ENCODE measurements at regions not wholly inside any gene's neighbourhood (a gene's known extent, or its start where the extent isn't known, plus 50 kb on each side); places are given as distances from the start of the nearest gene placed in this dataset.
"Not testable (repeated sequence)": the region's sequence is repeated elsewhere in the genome, so short reads cannot be mapped to it uniquely, and the experiment has no call there.

DNA sequence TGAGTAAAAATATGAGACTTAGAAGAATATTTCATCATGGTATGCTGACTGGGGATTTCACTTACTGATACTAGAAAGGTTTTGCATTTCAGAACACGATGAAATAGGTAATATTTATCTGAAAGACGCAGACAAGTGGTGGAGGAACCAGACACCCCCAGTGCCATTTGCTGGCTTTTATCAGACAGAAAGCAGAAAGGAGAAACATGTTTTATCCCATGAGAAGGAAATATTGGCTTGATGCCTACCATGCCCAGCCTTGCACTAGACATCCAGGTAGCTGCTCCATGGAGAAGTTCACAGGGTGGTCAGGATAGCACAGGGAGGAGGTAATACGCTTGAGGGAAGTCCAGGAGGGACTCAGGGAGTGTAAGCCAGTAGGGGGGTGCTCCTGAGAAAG lies 258.9 kb upstream of the PLGLB2 start:
- not testable (repeated sequence) for ATAC-seq, H3K4me3 Mint-ChIP-seq, DNase-seq, H3K9me3 Mint-ChIP-seq, H3K27me3 Mint-ChIP-seq
- Mint-ChIP-seq H3K27ac (peak overlapping the region in 1 of 2 donors; percentile 76), H3K4me1 (peaks cover 17% of the 10 kb centered on the region)

DNA sequence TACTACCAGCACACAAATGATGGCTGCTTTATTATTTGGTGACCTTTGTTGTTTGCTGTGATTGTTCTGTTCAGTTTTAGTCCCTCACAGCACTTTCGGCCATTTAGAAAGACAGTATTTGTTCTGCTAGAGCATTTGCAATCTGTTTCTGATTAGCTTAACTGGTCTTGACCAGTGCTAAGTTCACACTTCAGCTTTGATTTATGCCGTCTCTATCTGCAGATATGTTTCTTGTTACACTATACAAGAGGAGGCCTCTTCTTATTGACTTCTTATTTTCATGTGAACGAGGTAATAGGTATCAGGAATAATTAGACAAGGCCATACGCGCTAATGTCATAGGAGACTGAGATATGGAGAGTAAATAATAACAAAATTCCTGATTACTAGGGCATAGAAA lies 253.0 kb upstream of the PLGLB2 start:
- H3K27ac Mint-ChIP-seq, H3K4me1 Mint-ChIP-seq, DNase-seq, H3K9me3 Mint-ChIP-seq, H3K4me3 Mint-ChIP-seq, H3K27me3 Mint-ChIP-seq, ATAC-seq: not testable (repeated sequence)

DNA sequence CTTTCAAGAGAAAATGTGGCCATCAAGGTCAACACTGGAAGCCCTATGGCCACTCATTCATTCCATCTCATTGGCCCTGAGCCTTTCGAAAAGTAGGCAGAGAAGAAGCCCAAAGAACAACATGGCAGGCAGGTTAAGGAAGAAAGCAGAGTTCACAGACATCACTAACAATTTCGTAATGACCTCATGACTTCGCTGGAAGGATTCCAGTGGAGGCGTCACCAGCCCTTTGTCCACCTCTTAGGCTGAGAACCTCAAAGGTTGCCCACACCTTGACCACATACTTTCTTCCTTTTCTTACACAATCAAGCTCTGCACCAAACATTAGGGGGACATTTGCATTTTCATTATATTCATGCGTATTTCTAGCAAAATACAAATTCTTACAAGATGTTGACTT lies 252.4 kb upstream of the PLGLB2 start:
- not testable (repeated sequence) for ATAC-seq, DNase-seq, H3K27me3 Mint-ChIP-seq, H3K4me3 Mint-ChIP-seq, H3K27ac Mint-ChIP-seq, H3K9me3 Mint-ChIP-seq
- H3K4me1 Mint-ChIP-seq, result peaks cover 14% of the 10 kb centered on the region

DNA sequence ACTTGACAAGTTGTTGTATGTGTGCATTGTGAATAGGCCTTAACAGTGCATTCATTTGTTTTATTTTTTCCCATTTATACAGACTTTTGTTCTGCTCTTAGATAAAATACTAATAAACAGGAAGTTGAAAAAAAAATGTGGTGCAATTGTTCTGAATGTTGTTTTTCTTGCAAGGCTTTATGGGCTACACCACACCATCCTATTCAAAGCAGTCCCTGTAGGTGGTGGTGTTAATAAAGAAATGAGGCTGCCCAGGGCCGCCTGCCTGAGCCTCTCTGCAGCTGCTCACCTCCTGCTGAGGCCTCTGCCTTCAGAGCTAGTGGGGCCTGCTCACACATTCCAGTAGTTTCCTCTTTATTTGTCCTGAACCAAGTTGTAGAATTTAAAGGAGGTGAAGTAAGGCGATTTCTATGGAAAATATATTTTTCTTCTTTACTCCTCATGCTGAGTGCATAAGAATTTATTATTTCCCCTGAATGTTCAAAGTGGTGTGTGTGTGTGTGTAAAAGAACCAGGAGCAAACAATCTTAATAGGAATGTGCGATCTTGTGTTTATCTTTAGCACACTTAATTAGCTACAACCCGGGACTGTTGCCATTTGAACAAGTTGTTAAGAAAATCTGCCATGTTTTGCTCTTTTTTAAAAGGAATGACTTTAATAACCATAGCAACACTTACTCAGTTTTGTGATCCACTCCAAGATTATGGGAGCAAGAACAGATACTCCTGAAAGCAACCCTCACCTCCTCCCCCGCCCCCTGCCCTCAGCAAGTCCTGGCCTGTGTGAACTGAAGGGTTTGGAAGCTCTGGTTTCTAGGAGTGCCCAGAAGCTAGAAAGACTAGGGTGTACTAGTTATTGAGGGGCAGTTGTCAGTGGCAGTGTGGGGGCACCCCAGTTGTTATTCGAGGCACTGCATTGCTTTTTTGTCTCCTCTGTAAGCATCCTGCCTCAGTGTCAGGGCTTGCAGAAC lies 251.6 kb upstream of the PLGLB2 start:
- ATAC-seq (peak; percentile 92), DNase-seq (peak in 1 of 2 donors; percentile 42)
- not testable (repeated sequence) for H3K4me3 Mint-ChIP-seq, H3K27me3 Mint-ChIP-seq, H3K27ac Mint-ChIP-seq, H3K9me3 Mint-ChIP-seq
- H3K4me1 Mint-ChIP-seq, result peaks cover 16% of the 10 kb centered on the region

DNA sequence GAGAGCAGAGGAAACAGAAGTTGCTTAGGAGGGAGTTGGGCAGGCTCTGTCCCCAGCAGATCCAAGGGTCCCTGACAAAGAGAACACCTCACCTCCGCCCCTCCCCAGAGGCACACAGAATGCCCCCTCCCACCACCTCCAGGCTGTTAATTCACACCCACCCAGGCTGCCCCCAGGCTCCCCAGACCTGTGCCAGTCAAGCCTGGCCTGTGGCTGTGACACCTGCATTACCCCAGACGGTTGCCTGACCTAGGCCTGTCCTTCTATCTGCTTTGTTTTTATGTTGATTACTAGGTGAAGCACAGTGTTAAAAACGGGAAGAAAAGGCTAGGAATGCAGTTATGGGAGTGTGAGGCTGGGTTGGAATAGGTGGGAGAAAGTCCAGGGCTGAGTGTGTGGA lies 250.8 kb upstream of the PLGLB2 start:
- H3K4me1 Mint-ChIP-seq, result peaks cover 16% of the 10 kb centered on the region
- not testable (repeated sequence) for H3K27me3 Mint-ChIP-seq, H3K9me3 Mint-ChIP-seq, ATAC-seq, DNase-seq, H3K27ac Mint-ChIP-seq, H3K4me3 Mint-ChIP-seq

DNA sequence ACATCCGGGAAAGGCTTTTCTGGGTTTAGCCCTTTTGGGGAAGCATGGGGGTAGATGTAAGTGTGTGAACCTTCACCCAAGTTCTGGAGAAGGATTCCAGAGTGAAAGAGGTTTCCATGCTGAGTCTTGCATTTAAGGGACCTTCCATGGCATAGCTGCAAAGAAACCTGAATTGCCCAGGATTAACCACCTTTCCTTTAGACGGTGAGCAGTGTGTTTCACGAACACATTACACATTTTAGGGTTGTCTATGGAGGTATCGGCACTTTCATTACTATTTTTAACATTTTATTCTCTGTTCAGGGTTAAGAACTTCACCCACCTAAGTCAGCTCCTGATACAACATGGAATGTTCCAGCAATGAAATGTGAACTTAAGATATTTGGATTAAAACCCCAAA lies 250.2 kb upstream of the PLGLB2 start:
- peaks cover 16% of the 10 kb centered on the region for H3K4me1 Mint-ChIP-seq
- not testable (repeated sequence) for H3K27me3 Mint-ChIP-seq, H3K4me3 Mint-ChIP-seq, DNase-seq, H3K27ac Mint-ChIP-seq, H3K9me3 Mint-ChIP-seq, ATAC-seq

DNA sequence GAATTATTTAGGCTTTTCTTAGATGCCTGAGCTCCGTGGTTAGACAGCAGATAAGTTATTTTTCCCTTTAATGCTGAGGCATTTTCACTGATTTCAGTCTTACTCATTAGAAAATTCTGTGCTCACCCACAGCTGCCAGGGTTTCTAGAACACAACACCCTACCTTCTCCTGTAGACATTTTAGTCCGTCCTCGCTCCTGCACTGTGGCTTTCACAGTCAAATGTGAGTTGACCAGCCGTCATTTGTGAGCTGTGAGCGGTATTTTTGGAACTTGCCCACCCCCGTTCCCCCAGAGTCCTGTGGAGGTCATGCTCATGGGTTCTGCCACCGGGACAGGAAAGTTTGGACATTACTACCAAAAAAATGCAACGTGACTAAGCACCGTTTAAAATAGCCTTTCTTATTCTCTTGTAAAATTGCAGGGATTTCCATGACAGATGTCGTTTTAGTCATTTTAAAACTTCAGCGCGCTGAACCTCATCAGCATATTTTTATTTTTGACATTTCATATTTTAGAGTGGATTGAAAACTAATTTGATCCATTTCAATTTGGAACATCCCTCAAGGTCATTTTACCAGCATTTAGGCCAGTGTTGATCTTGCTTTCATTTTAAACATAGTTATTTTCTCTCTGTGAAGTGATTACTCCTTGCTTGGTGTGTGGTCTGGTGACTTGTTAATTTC lies 249.6 kb upstream of the PLGLB2 start:
- DNase-seq, H3K4me3 Mint-ChIP-seq, H3K27me3 Mint-ChIP-seq, H3K9me3 Mint-ChIP-seq: not testable (repeated sequence)
- peak; percentile 68 for ATAC-seq
- H3K4me1 Mint-ChIP-seq, result peaks cover 16% of the 10 kb centered on the region
- H3K27ac Mint-ChIP-seq, result peak overlapping the region in 1 of 2 donors; percentile 78

DNA sequence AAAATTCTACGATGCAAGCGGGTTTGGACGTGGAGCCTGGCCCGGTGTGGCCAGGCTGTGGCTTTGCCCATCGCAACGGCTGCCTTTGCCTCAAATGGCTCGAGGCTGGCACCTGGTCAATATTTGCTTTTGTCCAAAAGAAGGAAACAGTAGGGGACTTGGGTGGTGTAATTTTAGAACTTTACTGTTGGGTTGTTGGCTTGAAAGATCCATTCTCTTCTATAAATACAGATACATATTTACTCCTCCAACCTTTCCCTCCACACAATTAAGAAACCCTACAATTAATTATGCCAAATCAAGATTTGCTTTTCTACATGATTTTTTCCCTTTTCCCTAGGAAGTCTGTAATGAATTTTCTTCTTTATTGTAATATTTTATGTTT lies 249.0 kb upstream of the PLGLB2 start:
- H3K9me3 Mint-ChIP-seq, DNase-seq, H3K27ac Mint-ChIP-seq, H3K4me3 Mint-ChIP-seq, H3K27me3 Mint-ChIP-seq, ATAC-seq: not testable (repeated sequence)
- H3K4me1 Mint-ChIP-seq, result peaks cover 16% of the 10 kb centered on the region

DNA sequence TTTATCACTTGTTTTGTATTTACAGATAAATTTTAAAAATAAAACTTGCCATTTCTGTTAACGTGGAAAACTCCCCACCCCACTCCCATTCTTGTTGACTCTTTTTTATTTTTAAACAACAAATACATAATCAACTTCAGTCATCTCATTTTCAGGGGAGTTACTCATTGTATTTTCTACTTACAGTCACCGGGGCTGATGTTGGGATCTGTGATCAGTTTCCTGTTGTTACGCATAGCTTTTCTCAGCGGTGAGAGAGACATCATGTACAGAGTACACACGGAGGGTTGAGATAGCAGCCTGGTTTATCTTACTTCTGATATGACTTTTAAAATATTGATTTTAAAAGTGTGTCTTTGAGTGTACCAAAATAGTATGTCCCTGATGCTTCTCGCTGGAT lies 248.0 kb upstream of the PLGLB2 start:
- H3K9me3 Mint-ChIP-seq, DNase-seq, H3K27me3 Mint-ChIP-seq: not testable (repeated sequence)
- Mint-ChIP-seq H3K4me1 (peaks cover 14% of the 10 kb centered on the region), H3K4me3 (peak overlapping the region; percentile 62 to 68), H3K27ac (peak overlapping the region; percentile 85 to 87)
- ATAC-seq, result peak; percentile 81

DNA sequence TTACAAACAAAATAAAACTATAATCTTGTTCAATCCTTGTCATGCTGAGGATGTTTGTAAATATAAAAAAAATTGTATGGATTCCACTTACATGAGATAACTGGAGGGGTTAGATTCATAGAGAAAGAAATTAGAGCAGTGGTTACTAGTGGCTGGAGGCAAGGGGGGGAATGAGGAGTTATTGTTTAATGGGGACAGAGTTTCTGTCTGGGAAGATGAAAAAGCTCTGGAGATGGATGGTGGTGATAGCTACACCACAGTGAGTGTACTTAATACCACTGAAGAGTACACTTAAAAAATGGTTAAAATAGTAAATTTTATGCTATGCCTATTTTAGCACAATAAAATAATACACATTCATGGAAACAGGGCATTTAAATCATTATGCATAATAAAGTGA lies 247.5 kb upstream of the PLGLB2 start:
- ATAC-seq, DNase-seq, H3K27me3 Mint-ChIP-seq, H3K4me1 Mint-ChIP-seq, H3K9me3 Mint-ChIP-seq: not testable (repeated sequence)
- Mint-ChIP-seq H3K27ac (peak overlapping the region in 1 of 2 donors; percentile 69), H3K4me3 (peak overlapping the region; percentile 20 to 52)

DNA sequence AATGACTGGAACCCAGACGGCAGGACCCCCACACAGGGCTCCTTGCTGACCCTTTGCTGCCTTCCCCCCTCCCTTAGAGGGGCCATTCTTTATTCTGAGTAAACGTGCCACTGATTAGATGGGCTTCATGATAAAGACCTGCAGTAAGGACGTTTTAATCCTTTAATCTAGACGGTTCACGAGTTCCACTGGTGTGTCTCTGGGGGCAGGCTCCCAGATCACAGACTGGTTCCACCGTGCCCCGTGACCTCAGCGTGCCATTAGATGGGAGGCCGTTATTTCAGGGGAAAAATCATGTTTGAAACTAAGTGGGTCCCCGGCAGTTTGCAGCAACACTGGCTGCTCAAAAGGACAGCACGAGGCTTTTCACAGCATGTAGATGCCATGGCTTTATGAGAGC lies 246.9 kb upstream of the PLGLB2 start:
- not testable (repeated sequence) for ATAC-seq, DNase-seq, H3K27ac Mint-ChIP-seq, H3K4me3 Mint-ChIP-seq, H3K27me3 Mint-ChIP-seq, H3K9me3 Mint-ChIP-seq, H3K4me1 Mint-ChIP-seq

DNA sequence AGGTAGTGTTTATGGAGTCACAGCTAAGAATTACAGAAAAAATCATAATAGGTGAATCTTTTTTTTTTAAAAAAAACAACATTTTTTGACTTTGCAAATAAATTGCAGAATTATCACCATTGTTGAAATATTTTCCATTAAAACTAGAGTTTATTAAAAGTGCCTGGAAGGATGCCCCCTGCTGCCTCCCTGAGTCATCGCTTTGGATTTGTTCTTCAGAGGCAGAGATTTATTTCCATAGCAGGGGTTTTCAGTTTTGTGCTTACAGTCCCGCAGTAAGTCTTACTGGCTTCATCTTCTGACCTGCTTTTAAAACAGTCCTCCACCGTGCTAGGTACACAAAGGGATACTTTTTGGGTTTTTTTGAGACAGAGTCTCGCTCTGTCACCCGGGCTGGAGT lies 244.9 kb upstream of the PLGLB2 start:
- not testable (repeated sequence) for H3K9me3 Mint-ChIP-seq, H3K27me3 Mint-ChIP-seq, H3K27ac Mint-ChIP-seq, DNase-seq, H3K4me3 Mint-ChIP-seq, ATAC-seq
- H3K4me1 Mint-ChIP-seq, result peaks cover 10% of the 10 kb centered on the region

DNA sequence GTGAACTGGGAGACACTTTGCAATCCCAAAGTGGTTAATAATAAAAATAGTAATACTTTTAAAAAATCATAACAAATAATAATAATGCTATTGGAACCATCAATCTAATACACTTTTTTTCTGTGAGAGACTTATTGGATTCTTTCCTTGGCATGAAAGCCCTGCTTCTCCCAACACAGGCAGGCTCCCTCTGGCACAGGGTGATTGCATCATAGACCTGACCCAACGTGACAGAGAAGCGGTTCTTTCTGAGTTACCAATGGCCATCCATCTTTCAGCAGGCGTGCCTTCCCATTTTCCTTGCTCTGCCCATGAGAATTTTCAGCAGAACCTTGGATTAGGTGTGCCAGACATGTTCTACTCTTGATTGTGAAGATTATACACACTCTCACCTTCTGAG lies 242.6 kb upstream of the PLGLB2 start:
- not testable (repeated sequence) for ATAC-seq, H3K27me3 Mint-ChIP-seq, H3K27ac Mint-ChIP-seq, H3K9me3 Mint-ChIP-seq, H3K4me3 Mint-ChIP-seq, DNase-seq
- peaks cover 16% of the 10 kb centered on the region for H3K4me1 Mint-ChIP-seq

DNA sequence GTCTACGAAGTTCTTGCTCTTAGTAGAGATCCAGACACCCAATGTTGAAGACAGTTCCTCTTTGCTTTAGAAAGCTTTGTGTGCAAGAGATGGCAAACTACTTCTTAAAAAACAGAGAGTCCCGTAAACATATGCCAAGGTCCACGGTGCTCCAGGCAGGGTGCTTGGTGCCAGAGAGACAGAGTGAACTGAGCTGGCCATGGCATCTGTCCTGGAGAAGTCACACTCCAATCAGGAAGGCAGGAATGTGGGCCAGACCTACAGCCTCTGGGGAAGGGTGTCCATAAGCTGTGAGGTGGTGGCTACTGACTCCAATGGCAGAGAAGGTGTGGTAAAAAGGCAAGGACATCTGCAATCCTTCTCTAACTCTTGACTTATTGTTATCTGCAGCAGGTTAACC lies 242.0 kb upstream of the PLGLB2 start:
- not testable (repeated sequence) for H3K27me3 Mint-ChIP-seq, DNase-seq, H3K27ac Mint-ChIP-seq, H3K4me3 Mint-ChIP-seq, H3K9me3 Mint-ChIP-seq, ATAC-seq
- H3K4me1 Mint-ChIP-seq, result peaks cover 11% of the 10 kb centered on the region

DNA sequence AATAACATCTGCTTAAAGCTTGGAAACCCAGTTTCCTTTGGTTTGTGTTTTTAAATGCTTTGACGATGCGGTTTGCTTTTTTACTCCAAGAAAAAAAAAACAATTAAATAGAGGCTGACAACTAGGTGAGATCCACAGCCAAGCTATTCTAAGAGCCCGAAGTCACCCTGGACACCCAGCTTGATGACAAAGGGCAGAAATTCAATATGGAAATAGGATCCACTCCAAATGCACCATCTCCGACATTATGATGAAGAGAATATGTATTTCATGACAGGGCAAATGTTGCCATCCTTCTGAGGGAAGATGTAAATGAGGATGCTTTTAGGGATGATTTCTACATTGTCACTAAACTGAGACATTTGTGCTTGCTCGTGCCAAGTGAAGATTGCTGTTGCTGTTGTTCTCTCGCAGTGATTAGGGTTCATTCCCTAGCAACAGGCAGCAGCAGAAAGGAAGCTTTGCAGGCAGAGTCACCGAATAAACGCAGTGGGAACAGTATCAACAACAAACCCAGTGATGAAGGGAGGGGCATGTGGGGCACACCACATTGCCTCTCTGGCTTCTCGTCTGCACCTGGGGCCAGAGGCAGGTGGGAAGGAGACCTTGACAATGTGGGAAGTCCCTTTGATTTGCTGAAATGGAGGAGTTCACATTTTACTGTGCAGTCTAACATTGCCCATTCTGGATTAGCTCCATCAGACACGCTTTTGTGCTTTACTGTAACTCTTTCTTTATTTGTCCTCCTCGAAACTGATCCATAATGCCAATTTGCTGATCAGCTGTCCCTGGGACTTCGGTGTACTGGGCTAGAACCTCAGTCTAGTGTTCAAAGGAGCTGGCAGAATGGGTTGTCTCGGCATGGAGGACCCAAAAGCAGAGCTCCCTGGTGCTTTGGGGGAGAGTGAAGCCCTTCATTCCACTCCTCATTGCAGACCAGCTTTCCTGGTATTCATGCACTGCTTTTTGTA lies 240.2 kb upstream of the PLGLB2 start:
- Mint-ChIP-seq H3K4me1 (peaks cover 11% of the 10 kb centered on the region), H3K27ac (peak overlapping the region in 1 of 2 donors; percentile 34)
- not testable (repeated sequence) for H3K9me3 Mint-ChIP-seq, H3K4me3 Mint-ChIP-seq, H3K27me3 Mint-ChIP-seq, DNase-seq, ATAC-seq
